K562 (cell line): ENCODE measurements at regions not wholly inside any gene's neighbourhood (a gene's known extent, or its start where the extent isn't known, plus 50 kb on each side); places are given as distances from the start of the nearest gene placed in this dataset.

Experiments used
- ATAC-seq: fragments of 200-7000 bp; cut with Tn5 transposase; 3 replicates; pipeline ENCODE4 v1.9.1; 2020; ENCODE audit warnings: moderate library complexity
- BruUV-seq: library from RNA; stranded (reverse); fragments of 400-500 nt; replicated peaks from 2 replicates; lab custom pipeline; 2021; lab: Mats Ljungman, UMichigan
- CTCF ChIA-PET: fragments of 300-600 bp; formaldehyde crosslinking; extraction: SDS; loops from one replicate; lab custom pipeline; 2021; ENCODE audit warnings: low intra/inter-chr PET ratio; lab: Yijun Ruan, JAX
- POLR2A ChIA-PET: fragments of 300-600, 350-650 bp; sonication (Branson Sonifier 250); formaldehyde crosslinking; extraction: SDS; loops from one replicate; lab custom pipeline; 2021; ENCODE audit warnings: antibody characterized with exemption, inconsistent platforms; lab: Yijun Ruan, JAX
- DNase-seq, 4 experiments: peaks; one replicate each; pipeline versions ENCODE4 v3.0.0 to v3.0.0-alpha.2; 2011 to 2018; ENCODE audit warnings: low spot score in 3 of 4, mixed read lengths in 3 of 4; ENCODE audit errors: extremely low read depth in 1 of 4
- FAIRE-seq: peaks from 2 replicates; lab custom pipeline; 2011; peaks lifted over from hg19 to GRCh38; lab: Jason Lieb, UNC
- H2AFZ ChIP-seq: 2 replicates; pipeline ENCODE4 v1.6.0; 2011; ENCODE audit warnings: low read depth, low read length, control low read depth, inconsistent platforms
- H3K27ac ChIP-seq: fragments of 200-600 bp; 3 replicates; pipeline ENCODE4 v1.8.0; 2011; ENCODE audit warnings: low read depth, mild to moderate bottlenecking, control low read depth, inconsistent platforms, low read length, moderate library complexity, mixed read lengths; ENCODE audit errors: extremely low read depth
- H3K27me3 ChIP-seq, 2 experiments: fragments of 300-600 bp in 1 of 2; 2 replicates in 1 of 2; 3 replicates in 1 of 2; pipeline versions ENCODE4 v1.6.0 to v1.8.0; 2011; ENCODE audit warnings: inconsistent platforms in 2 of 2, low read length in 2 of 2, mild to moderate bottlenecking in 1 of 2, mixed read lengths in 1 of 2, moderate library complexity in 1 of 2; ENCODE audit not compliant: control insufficient read depth in 2 of 2, insufficient read depth in 2 of 2
- H3K36me3 ChIP-seq: fragments of 300-600 bp; 3 replicates; pipeline ENCODE4 v1.8.0; 2011; ENCODE audit warnings: mild to moderate bottlenecking, low read length, inconsistent platforms; ENCODE audit not compliant: control insufficient read depth, insufficient read depth
- H3K4me1 ChIP-seq, 2 experiments: fragments of 200-600 bp in 1 of 2; replicated peaks in 1 of 2; 2 replicates in 1 of 2; 3 replicates in 1 of 2; pipeline versions ENCODE4 v1.5.1 to v1.8.0; 2011; ENCODE audit warnings: inconsistent platforms in 2 of 2, low read length in 2 of 2, mild to moderate bottlenecking in 1 of 2, mixed read lengths in 1 of 2, moderate library complexity in 1 of 2; ENCODE audit not compliant: control insufficient read depth in 2 of 2, insufficient read depth in 2 of 2
- H3K4me2 ChIP-seq: 2 replicates; pipeline ENCODE4 v1.6.1; 2011; ENCODE audit warnings: low read length, control low read depth, inconsistent platforms, mixed read lengths; ENCODE audit not compliant: insufficient read depth
- H3K4me3 ChIP-seq: fragments of 200-600 bp; sonication (generic), shearing (Covaris generic); 2 replicates; pipeline ENCODE4 v1.5.1; 2016; ENCODE audit warnings: control low read depth, inconsistent platforms
- H3K79me2 ChIP-seq: fragments of 200-600 bp; 3 replicates; pipeline ENCODE4 v1.8.0; 2011; ENCODE audit warnings: low read length, inconsistent platforms; ENCODE audit not compliant: control insufficient read depth, insufficient read depth
- H3K9ac ChIP-seq, 2 experiments: 2 replicates each; pipeline versions ENCODE4 v1.6.0 to v1.6.1; 2011; ENCODE audit warnings: low read depth in 2 of 2, low read length in 2 of 2, control low read depth in 1 of 2, inconsistent platforms in 1 of 2, mild to moderate bottlenecking in 1 of 2, mixed read lengths in 1 of 2; ENCODE audit not compliant: insufficient read depth in 1 of 2
- H3K9me1 ChIP-seq: one replicate; pipeline ENCODE4 v1.6.0; 2011; ENCODE audit warnings: inconsistent platforms, mild to moderate bottlenecking, low read length, moderate library complexity; ENCODE audit not compliant: control insufficient read depth, insufficient read depth
- H3K9me3 ChIP-seq: replicated peaks from 2 replicates; pipeline ENCODE4 v1.5.1; 2011; ENCODE audit warnings: low read depth, low read length, inconsistent platforms; ENCODE audit not compliant: control insufficient read depth, insufficient read depth
- H4K20me1 ChIP-seq: replicated peaks from 2 replicates; pipeline ENCODE4 v1.6.1; 2011; ENCODE audit warnings: low read length, inconsistent platforms, mixed read lengths; ENCODE audit not compliant: control insufficient read depth, insufficient read depth
- BRF1 ChIP-seq: IDR thresholded peaks from 3 replicates; pipeline ENCODE4 v1.6.1; 2011; ENCODE audit warnings: borderline replicate concordance, mild to moderate bottlenecking; ENCODE audit not compliant: insufficient read length; ENCODE audit errors: extremely low read depth
- CBFA2T3 ChIP-seq: fragments of 450-650 bp; IDR thresholded peaks from 2 replicates; pipeline ENCODE4 v1.6.1; 2017
- DPF2 ChIP-seq: fragments of 450-650 bp; IDR thresholded peaks from 2 replicates; pipeline ENCODE4 v1.6.1; 2016
- JUND ChIP-seq, 2 experiments: IDR thresholded peaks; 2 replicates in 1 of 2; 3 replicates in 1 of 2; pipeline ENCODE4 v1.6.1; 2011; ENCODE audit warnings: borderline replicate concordance in 2 of 2, low read depth in 2 of 2, low read length in 2 of 2, improper control_type of control experiment in 1 of 2, missing biosample characterization in 1 of 2, missing genetic modification characterization in 1 of 2, missing genetic modification reagents in 1 of 2
- KAT8 ChIP-seq: fragments of 450-650 bp; IDR thresholded peaks from 2 replicates; pipeline ENCODE4 v1.6.1; 2016; ENCODE audit warnings: low read depth, mild to moderate bottlenecking
- MYC ChIP-seq, 2 experiments: fragments of 250-450 bp in 1 of 2; sonication (Bioruptor Pico) in 1 of 2; IDR thresholded peaks; 2 replicates each; pipeline versions ENCODE4 v1.5.1 to v1.6.1; 2012 to 2021; ENCODE audit warnings: low read depth in 2 of 2, borderline replicate concordance in 1 of 2, improper control_type of control experiment in 1 of 2, low read length in 1 of 2, mild to moderate bottlenecking in 1 of 2, moderate library complexity in 1 of 2
- NCOA4 ChIP-seq: fragments of 450-650 bp; IDR thresholded peaks from 2 replicates; pipeline ENCODE4 v1.6.1; 2018; ENCODE audit warnings: mild to moderate bottlenecking; ENCODE audit not compliant: partially characterized antibody
- PPARD ChIP-seq: fragments of 250-450 bp; sonication (Bioruptor Pico); IDR thresholded peaks from 2 replicates; pipeline ENCODE4 v1.8.0; 2022; ENCODE audit warnings: inconsistent platforms, mild to moderate bottlenecking, moderate library complexity
- STAT5A ChIP-seq: IDR thresholded peaks from 2 replicates; pipeline ENCODE4 v1.6.1; 2012; ENCODE audit warnings: low read length, inconsistent platforms, borderline replicate concordance
- TOE1 ChIP-seq, 2 experiments: fragments of 450-650 bp in 1 of 2; sonication (generic) in 1 of 2; formaldehyde crosslinking in 1 of 2; IDR thresholded peaks; 2 replicates each; pipeline versions ENCODE4 v1.7.1 to v1.8.0; 2016 to 2022; ENCODE audit warnings: borderline replicate concordance in 2 of 2, mild to moderate bottlenecking in 2 of 2, antibody characterized with exemption in 1 of 2, inconsistent platforms in 1 of 2, low read depth in 1 of 2, missing genetic modification reagents in 1 of 2, moderate library complexity in 1 of 2
- ZBED1 ChIP-seq: IDR thresholded peaks from 2 replicates; pipeline ENCODE4 v1.6.1; 2014
- ZFPM2 ChIP-seq: fragments of 250-450 bp; sonication (Bioruptor Pico); IDR thresholded peaks from 2 replicates; pipeline ENCODE4 v1.5.1; 2022; ENCODE audit warnings: mild to moderate bottlenecking
- ZNF232 ChIP-seq: sonication (generic); formaldehyde crosslinking; IDR thresholded peaks from 2 replicates; pipeline ENCODE4 v1.8.0; 2022; ENCODE audit warnings: mild to moderate bottlenecking, missing genetic modification reagents
- ZNF384 ChIP-seq: IDR thresholded peaks from 2 replicates; pipeline ENCODE4 v1.6.1; 2012; ENCODE audit warnings: low read depth, low read length, improper control_type of control experiment
- ZNF444 ChIP-seq: fragments of 250-450 bp; sonication (Bioruptor Pico); IDR thresholded peaks from 2 replicates; pipeline ENCODE4 v1.4.0; 2020; ENCODE audit warnings: mild to moderate bottlenecking, moderate library complexity
- ZNF785 ChIP-seq: fragments of 250-450 bp; sonication (Bioruptor Pico); IDR thresholded peaks from 2 replicates; pipeline ENCODE4 v1.4.0; 2020; ENCODE audit warnings: mild to moderate bottlenecking
- WGBS: fragments of 100-300 bp; shearing (Covaris generic); methylation state at CpG from one replicate; pipeline ENCODE4 v1.1.6; 2016; ENCODE audit warnings: low coverage, mixed read lengths; ENCODE audit not compliant: insufficient coverage; ENCODE audit errors: missing lambda C conversion rate; 5-methylcytosine and 5-hydroxymethylcytosine counted together
- in situ Hi-C: fragments of 300-500 bp; cut with MboI; formaldehyde crosslinking; loops from 4 replicates; pipeline ENCODE4 v1.15.0; 2018; ENCODE audit warnings: inconsistent platforms, mixed read lengths
- intact Hi-C: fragments of 100-400 bp; cut with micrococcal nuclease; formaldehyde crosslinking; loops from 2 replicates; pipeline ENCODE4 v1.14.2; 2022
- TF ChIP-seq, protein P1 (sequence below): sonication (generic); formaldehyde crosslinking; IDR thresholded peaks from 2 replicates; pipeline ENCODE4 v1.8.0; 2023; ENCODE audit warnings: mild to moderate bottlenecking, missing genetic modification reagents
- TF ChIP-seq, protein P2 (sequence below): fragments of 250-450 bp; sonication (Bioruptor Pico); IDR thresholded peaks from 2 replicates; pipeline ENCODE4 v1.8.0; 2021; ENCODE audit warnings: moderate library complexity, mild to moderate bottlenecking, inconsistent platforms

DNA sequence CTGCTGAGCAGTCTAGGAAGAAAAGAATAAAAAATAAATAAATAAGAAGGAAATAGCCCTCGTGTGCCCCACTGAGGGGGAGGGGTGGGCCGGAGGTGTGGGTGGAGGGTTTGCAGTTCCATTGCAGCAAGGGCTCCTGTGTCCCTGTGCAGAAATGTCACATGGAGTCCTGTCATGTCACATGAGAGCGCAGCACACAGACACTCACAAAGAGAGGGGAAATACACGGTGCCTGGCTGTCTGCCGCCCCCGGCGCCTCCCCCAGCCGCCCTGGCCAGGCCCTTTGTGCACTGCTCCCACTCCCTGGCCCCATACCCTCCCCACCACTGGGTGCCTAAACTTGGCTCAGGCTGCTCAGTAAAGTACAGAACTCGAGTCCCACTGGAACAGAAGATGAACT, 55.6 kb upstream of the SPTLC1 start:
- no peak for TF ChIP-seq ZNF444 (CRISPR knock-in tag)
- no peak for TF ChIP-seq ZFPM2
- TF ChIP-seq ZNF785 (CRISPR knock-in tag): no peak
- no peak for TF ChIP-seq BRF1
- TF ChIP-seq DPF2: no peak
- no peak for TF ChIP-seq KAT8
- TF ChIP-seq STAT5A: no peak
- no peak for TF ChIP-seq CBFA2T3
- no peak for TF ChIP-seq ZBED1
- TF ChIP-seq NCOA4: no peak
- TF ChIP-seq ZNF232 (CRISPR knock-in tag): no peak
- no peak for TF ChIP-seq ZNF384
- TF ChIP-seq PPARD (CRISPR knock-in tag): no peak
- TF ChIP-seq JUND (IDR thresholded peaks at IDR 0.05; ENCODE audit: borderline replicate concordance, low read depth, low read length): no peak
- no peak for TF ChIP-seq JUND (tag; IDR thresholded peaks at IDR 0.05; ENCODE audit: borderline replicate concordance, low read depth, low read length)
- TF ChIP-seq, protein P1, sequence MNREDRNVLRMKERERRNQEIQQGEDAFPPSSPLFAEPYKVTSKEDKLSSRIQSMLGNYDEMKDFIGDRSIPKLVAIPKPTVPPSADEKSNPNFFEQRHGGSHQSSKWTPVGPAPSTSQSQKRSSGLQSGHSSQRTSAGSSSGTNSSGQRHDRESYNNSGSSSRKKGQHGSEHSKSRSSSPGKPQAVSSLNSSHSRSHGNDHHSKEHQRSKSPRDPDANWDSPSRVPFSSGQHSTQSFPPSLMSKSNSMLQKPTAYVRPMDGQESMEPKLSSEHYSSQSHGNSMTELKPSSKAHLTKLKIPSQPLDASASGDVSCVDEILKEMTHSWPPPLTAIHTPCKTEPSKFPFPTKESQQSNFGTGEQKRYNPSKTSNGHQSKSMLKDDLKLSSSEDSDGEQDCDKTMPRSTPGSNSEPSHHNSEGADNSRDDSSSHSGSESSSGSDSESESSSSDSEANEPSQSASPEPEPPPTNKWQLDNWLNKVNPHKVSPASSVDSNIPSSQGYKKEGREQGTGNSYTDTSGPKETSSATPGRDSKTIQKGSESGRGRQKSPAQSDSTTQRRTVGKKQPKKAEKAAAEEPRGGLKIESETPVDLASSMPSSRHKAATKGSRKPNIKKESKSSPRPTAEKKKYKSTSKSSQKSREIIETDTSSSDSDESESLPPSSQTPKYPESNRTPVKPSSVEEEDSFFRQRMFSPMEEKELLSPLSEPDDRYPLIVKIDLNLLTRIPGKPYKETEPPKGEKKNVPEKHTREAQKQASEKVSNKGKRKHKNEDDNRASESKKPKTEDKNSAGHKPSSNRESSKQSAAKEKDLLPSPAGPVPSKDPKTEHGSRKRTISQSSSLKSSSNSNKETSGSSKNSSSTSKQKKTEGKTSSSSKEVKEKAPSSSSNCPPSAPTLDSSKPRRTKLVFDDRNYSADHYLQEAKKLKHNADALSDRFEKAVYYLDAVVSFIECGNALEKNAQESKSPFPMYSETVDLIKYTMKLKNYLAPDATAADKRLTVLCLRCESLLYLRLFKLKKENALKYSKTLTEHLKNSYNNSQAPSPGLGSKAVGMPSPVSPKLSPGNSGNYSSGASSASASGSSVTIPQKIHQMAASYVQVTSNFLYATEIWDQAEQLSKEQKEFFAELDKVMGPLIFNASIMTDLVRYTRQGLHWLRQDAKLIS (CRISPR knock-in tag): no peak
- no peak for TF ChIP-seq MYC (IDR thresholded peaks at IDR 0.05; ENCODE audit: low read depth, low read length)
- no peak for TF ChIP-seq MYC (CRISPR knock-in tag; IDR thresholded peaks at IDR 0.05; ENCODE audit: borderline replicate concordance, low read depth)
- TF ChIP-seq, protein P2, sequence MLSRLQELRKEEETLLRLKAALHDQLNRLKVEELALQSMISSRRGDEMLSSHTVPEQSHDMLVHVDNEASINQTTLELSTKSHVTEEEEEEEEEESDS (CRISPR knock-in tag): no peak
- TF ChIP-seq TOE1 (IDR thresholded peaks at IDR 0.05; ENCODE audit: borderline replicate concordance): no peak
- no peak for TF ChIP-seq TOE1 (CRISPR knock-in tag; IDR thresholded peaks at IDR 0.05; ENCODE audit: borderline replicate concordance, low read depth)
- in situ Hi-C loops (no loop called here), intact Hi-C loops (no loop called here)
- Histone ChIP-seq H2AFZ (peak overlapping the region; percentile 35; the same call in 1 of the 2 replicates), H3K36me3 (no peaks in the 10 kb centered on the region), H3K4me2 (no peak overlapping the region), H3K27me3 (peaks cover 2 to 23% of the 10 kb centered on the region in 2 experiments; a peak in 3 of 5 replicates), H3K4me3 (no peak overlapping the region), H3K9ac (no peak overlapping the region; a peak in 1 of 4 replicates), H3K79me2 (no peaks in the 10 kb centered on the region), H3K9me3 (no peaks in the 10 kb centered on the region), H3K4me1 (peaks cover 0 to 17% of the 10 kb centered on the region in 2 experiments; a peak in 2 of 5 replicates), H3K27ac (no peak overlapping the region), H4K20me1 (no peaks in the 10 kb centered on the region), H3K9me1 (no peaks in the 10 kb centered on the region)
- FAIRE-seq (no peak), ATAC-seq (peak; percentile 45), DNase-seq (peak in 2 of 4 experiments; percentile 9 to 16)
- ChIA-PET CTCF (interaction anchor here (0.6 kb wide), 1 partner anchor 717 kb away, joined by 3 read pairs; no protein-coding TSS in a partner anchor), POLR2A (interaction anchor here (1.9 kb wide), 1 partner anchor 10 kb away, joined by 9 read pairs; no protein-coding TSS in a partner anchor)
- 18% methylated on average over 9 of the region's 9 CpGs for WGBS
- BruUV-seq: no TSS peak
